GM10266 (cell line): ENCODE measurements at regions not wholly inside any gene's neighbourhood (a gene's known extent, or its start where the extent isn't known, plus 50 kb on each side); places are given as distances from the start of the nearest gene placed in this dataset.

Experiments
- DNase-seq: peaks from one replicate; pipeline ENCODE4 v3.0.0; 2012; ENCODE audit errors: extremely low spot score
- CTCF ChIP-seq: IDR thresholded peaks from 2 replicates; pipeline ENCODE4 v1.5.1; 2012; ENCODE audit warnings: mild to moderate bottlenecking, low read depth; ENCODE audit not compliant: control insufficient read depth, insufficient read depth; ENCODE audit errors: missing control alignments

GRCh38 chr22:44634426-44635321 is 67.3 kb upstream of the PRR5 start:
- DNase-seq = no peak
- TF ChIP-seq CTCF = no peak

DNA sequence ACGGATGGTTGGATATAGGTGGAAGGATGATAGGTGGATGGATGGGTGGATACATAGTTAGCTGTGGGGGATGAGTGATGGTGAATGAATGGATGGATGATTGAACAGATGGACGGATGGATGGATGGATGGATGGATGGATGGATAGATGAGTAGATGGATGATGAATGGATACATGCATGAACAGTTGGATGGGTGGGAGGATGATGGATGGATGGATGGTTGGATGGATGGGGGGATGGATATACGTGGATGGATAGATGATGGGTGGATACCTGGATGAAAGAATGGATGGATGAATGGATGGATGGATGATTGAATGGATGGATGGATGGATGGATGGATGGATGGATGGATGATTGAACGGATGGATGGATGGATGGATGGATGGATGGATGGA is 68.4 kb upstream of the PRR5 start:
- no peak for DNase-seq

DNA sequence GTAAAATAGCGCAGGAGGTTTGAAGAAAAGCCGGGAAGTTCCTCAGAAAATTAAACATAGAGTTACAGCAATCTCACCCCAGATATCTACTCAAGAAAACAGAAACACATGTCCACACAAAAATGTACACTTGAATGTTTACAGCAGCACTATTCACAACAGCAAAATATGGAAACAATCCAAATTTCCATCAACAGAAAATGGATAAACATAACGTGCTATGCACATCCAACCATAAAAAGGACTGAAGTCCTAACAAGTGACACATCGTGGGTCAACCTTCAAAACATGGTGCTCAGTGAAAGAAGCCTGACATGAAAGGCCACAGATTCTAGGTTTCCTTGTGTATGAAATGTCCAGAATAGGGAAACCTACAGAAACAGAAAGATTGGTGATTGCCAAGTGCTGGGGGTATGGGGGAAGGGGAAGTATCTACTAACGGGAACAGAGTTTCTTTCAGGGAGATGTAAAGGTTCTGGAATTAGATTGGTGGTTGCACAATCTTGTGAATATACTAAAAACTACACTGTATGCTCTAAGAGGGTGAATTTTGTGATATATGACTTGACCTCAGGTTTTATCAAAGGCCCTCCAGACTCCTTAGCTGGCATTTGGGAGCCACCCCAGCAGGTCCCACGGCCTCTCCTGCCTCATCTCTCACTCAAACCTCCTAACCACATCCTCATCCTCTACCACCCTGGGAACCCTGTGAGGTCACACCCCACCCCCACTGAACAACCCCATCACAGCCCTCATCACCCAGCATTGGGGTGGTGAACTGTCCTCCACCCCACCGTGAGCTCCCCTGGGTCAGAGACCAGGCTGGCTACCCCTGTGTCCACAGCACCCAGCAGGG is 69.2 kb upstream of the PRR5 start:
- no peak for TF ChIP-seq CTCF
- DNase-seq = no peak

More for the DNA sequence above, 68.4 kb upstream of the PRR5 start:
- no peak for TF ChIP-seq CTCF

- no peak for TF ChIP-seq CTCF
- no peak for DNase-seq
Measured at GRCh38 chr22:44630826-44631225, 71.2 kb upstream of the PRR5 start.

DNA sequence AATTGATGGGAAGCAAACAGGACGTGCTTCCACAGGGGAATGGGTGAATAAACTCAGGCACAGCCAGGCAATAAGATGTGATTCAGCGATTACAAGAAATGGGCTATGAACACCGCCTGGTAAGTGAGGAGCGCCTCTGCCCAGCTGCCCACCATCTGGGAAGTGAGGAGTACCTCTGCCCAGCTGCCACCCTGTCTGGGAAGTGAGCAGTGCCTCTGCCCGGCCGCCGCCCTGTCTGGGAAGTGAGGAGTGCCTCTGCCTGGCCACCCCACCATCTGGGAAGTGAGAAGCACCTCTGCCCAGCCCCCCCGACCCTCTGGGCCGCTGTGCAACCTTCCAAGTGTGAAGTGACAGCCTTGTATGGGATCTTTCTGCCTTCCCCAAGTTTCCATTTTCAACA is 73.2 kb upstream of the PRR5 start:
- no peak for DNase-seq
- no peak for TF ChIP-seq CTCF

- no peak for TF ChIP-seq CTCF
- DNase-seq = no peak
Measured at GRCh38 chr22:44628273-44628672, 73.7 kb upstream of the PRR5 start.

DNA sequence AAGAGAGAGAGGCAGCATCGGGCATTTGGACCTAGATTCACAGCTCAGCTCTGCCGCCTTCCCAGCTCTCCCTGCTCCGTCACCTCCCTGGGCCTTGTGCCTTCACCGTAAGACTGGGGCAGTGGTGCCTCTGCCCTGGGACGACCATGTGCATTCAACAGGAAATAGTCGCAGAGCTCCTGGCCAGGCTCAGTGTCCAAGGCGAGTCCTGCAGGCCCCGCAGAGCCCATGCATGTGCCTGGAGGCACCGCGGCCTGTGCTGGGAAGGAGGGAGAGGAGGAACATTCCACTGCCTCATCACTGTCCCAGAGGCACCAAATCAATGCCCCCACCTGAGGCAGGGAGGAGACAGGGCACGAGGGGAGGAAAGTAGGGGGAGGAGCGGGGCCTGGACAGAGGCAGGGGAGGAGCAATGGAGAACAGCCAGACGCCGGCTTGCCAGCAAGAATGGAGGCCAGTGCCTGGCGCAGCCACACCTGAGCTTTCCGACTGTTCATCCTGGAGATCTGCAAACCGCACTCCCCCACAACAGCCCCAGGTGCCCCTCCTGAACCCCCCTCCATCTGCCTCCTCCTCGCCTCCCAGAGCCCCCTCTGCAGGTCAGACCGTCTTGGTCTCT is 74.4 kb upstream of the PRR5 start:
- no peak for DNase-seq
- TF ChIP-seq CTCF = no peak
